Ecto neural progenitor cell (in vitro differentiated cells): ENCODE measurements at regions not wholly inside any gene's neighbourhood (a gene's known extent, or its start where the extent isn't known, plus 50 kb on each side); places are given as distances from the start of the nearest gene placed in this dataset.
"Not testable (repeated sequence)": the region's sequence is repeated elsewhere in the genome, so short reads cannot be mapped to it uniquely, and the experiment has no call there.

ENCODE experiments used
- DNase-seq: peaks from one replicate; pipeline ENCODE4 v3.0.0-alpha.2; 2018; ENCODE audit warnings: low spot score

- no peak for DNase-seq
Measured at GRCh38 chr9:101977614-101978210, 239.3 kb upstream of the GRIN3A start.

- no peak for DNase-seq
Measured at GRCh38 chr9:101970609-101971008, 232.2 kb upstream of the GRIN3A start.

GRCh38 chr9:101968392-101968791 lies 229.9 kb upstream of the GRIN3A start:
- DNase-seq = no peak

GRCh38 chr9:101966691-101967090 lies 228.2 kb upstream of the GRIN3A start:
- DNase-seq = no peak

GRCh38 chr9:101957705-101958104 lies 219.3 kb upstream of the GRIN3A start:
- DNase-seq = no peak

GRCh38 chr9:101951598-101951997 lies 213.2 kb upstream of the GRIN3A start:
- DNase-seq = no peak

- DNase-seq = no peak
Measured at GRCh38 chr9:101931756-101932155, 193.3 kb upstream of the GRIN3A start.

GRCh38 chr9:101930783-101931182 lies 192.3 kb upstream of the GRIN3A start:
- DNase-seq = no peak

- no peak for DNase-seq
Measured at GRCh38 chr9:101925498-101925897, 187.1 kb upstream of the GRIN3A start.

GRCh38 chr9:101923451-101923850 lies 185.0 kb upstream of the GRIN3A start:
- no peak for DNase-seq

- not testable (repeated sequence) for DNase-seq
Measured at GRCh38 chr9:101916948-101917347, 178.5 kb upstream of the GRIN3A start.

- DNase-seq = no peak
Measured at GRCh38 chr9:101915482-101915881, 177.0 kb upstream of the GRIN3A start.

- DNase-seq = no peak
Measured at GRCh38 chr9:101912698-101913097, 174.3 kb upstream of the GRIN3A start.

- DNase-seq = no peak
Measured at GRCh38 chr9:101907466-101907865, 169.0 kb upstream of the GRIN3A start.

- DNase-seq = no peak
Measured at GRCh38 chr9:101904845-101905244, 166.4 kb upstream of the GRIN3A start.

GRCh38 chr9:101902051-101902450 lies 163.6 kb upstream of the GRIN3A start:
- no peak for DNase-seq

GRCh38 chr9:101897196-101897595 lies 158.7 kb upstream of the GRIN3A start:
- no peak for DNase-seq

GRCh38 chr9:101893661-101894646 lies 155.5 kb upstream of the GRIN3A start:
- no peak for DNase-seq

- no peak for DNase-seq
Measured at GRCh38 chr9:101881508-101881907, 143.1 kb upstream of the GRIN3A start.

- no peak for DNase-seq
Measured at GRCh38 chr9:101880846-101881245, 142.4 kb upstream of the GRIN3A start.

GRCh38 chr9:101878734-101879133 lies 140.3 kb upstream of the GRIN3A start:
- no peak for DNase-seq

GRCh38 chr9:101877439-101877838 lies 139.0 kb upstream of the GRIN3A start:
- no peak for DNase-seq

- DNase-seq = no peak
Measured at GRCh38 chr9:101861472-101861871, 123.0 kb upstream of the GRIN3A start.
